22Rv1 (cell line): ENCODE measurements at regions not wholly inside any gene's neighbourhood (a gene's known extent, or its start where the extent isn't known, plus 50 kb on each side); places are given as distances from the start of the nearest gene placed in this dataset.

Experiments
- CTCF ChIP-seq: fragments of 450-650 bp; IDR thresholded peaks from 2 replicates; pipeline ENCODE4 v1.5.1; 2017; ENCODE audit warnings: mild to moderate bottlenecking
- ZFX ChIP-seq: fragments of 450-650 bp; IDR thresholded peaks from 2 replicates; pipeline ENCODE4 v1.6.1; 2017; ENCODE audit warnings: antibody characterized with exemption, borderline replicate concordance

- TF ChIP-seq CTCF = no peak
- no peak for TF ChIP-seq ZFX
These were observed 97.3 kb upstream of the GOT2 start for GRCh38 chr16:58831386-58831785.
